Tibial nerve (tissue), 4 donors: ENCODE measurements at regions not wholly inside any gene's neighbourhood (a gene's known extent, or its start where the extent isn't known, plus 50 kb on each side); places are given as distances from the start of the nearest gene placed in this dataset.
"Not testable (repeated sequence)": the region's sequence is repeated elsewhere in the genome, so short reads cannot be mapped to it uniquely, and the experiment has no call there.

Experiments used
- DNase-seq, 2 donors: peaks; one replicate each; pipeline ENCODE4 v3.0.0-alpha.2; 2019; ENCODE audit warnings: low spot score in 2 of 2
- H3K27ac ChIP-seq, 4 donors: fragments of 200-600 bp; sonication (generic) in 3 of 4; one replicate each; pipeline ENCODE4 v1.5.1; 2017 to 2019; ENCODE audit warnings: mild to moderate bottlenecking in 1 of 4
- H3K27me3 ChIP-seq, 2 donors: fragments of 200-600 bp; sonication (generic) in 1 of 2; one replicate each; pipeline versions ENCODE4 v1.5.1 to v1.6.0; 2017 to 2019
- H3K36me3 ChIP-seq, 3 donors: fragments of 200-600 bp; sonication (generic); one replicate each; pipeline ENCODE4 v1.5.1; 2018 to 2019
- H3K4me1 ChIP-seq, 4 donors: fragments of 200-600 bp; sonication (generic) in 3 of 4; one replicate each; pipeline ENCODE4 v1.5.1; 2017 to 2019
- H3K4me3 ChIP-seq, 4 donors: fragments of 200-600 bp; sonication (generic) in 3 of 4; one replicate each; pipeline ENCODE4 v1.5.1; 2017 to 2019; ENCODE audit warnings: mild to moderate bottlenecking in 1 of 4, moderate library complexity in 1 of 4
- H3K9me3 ChIP-seq, 4 donors: fragments of 200-600 bp; sonication (generic) in 3 of 4; one replicate each; pipeline ENCODE4 v1.5.1; 2017 to 2019
- EP300 ChIP-seq, 2 donors: sonication (generic); formaldehyde crosslinking; IDR thresholded peaks; one replicate each; pipeline ENCODE4 v1.6.1; 2017; ENCODE audit warnings: antibody characterized with exemption in 2 of 2, mild to moderate bottlenecking in 1 of 2
- POLR2A ChIP-seq, 2 donors: fragments of 450-650 bp; IDR thresholded peaks; one replicate each; pipeline ENCODE4 v1.6.1; 2017; ENCODE audit warnings: antibody characterized with exemption in 2 of 2, mild to moderate bottlenecking in 2 of 2, moderate library complexity in 2 of 2
- WGBS, 2 donors: methylation state at CpG; one replicate each; pipeline ENCODE4 v1.1.5; 2018; 5-methylcytosine and 5-hydroxymethylcytosine counted together
- TF ChIP-seq, protein P1 (sequence below), 5 experiments: fragments of 200-600 bp in 3 of 5; fragments of 450-650 bp in 2 of 5; sonication (generic) in 3 of 5; IDR thresholded peaks; one replicate each; pipeline ENCODE4 v1.5.1; 2016 to 2019; ENCODE audit warnings: antibody characterized with exemption in 5 of 5, mild to moderate bottlenecking in 3 of 5, moderate library complexity in 2 of 5

GRCh38 chr5:90047113-90047512, 362.4 kb downstream of the CETN3 start:
- H3K4me3 ChIP-seq, result no peak overlapping the region
- H3K9me3 ChIP-seq, result peaks cover 0 to 12% (median 0%) of the 10 kb centered on the region in 4 donors
- no peaks in the 10 kb centered on the region for H3K27me3 ChIP-seq
- H3K27ac ChIP-seq, result no peak overlapping the region
- H3K36me3 ChIP-seq, result no peaks in the 10 kb centered on the region
- 57 to 76% methylated on average over 5 of the region's 5 CpGs for WGBS, 2 donors
- TF ChIP-seq, protein P1, sequence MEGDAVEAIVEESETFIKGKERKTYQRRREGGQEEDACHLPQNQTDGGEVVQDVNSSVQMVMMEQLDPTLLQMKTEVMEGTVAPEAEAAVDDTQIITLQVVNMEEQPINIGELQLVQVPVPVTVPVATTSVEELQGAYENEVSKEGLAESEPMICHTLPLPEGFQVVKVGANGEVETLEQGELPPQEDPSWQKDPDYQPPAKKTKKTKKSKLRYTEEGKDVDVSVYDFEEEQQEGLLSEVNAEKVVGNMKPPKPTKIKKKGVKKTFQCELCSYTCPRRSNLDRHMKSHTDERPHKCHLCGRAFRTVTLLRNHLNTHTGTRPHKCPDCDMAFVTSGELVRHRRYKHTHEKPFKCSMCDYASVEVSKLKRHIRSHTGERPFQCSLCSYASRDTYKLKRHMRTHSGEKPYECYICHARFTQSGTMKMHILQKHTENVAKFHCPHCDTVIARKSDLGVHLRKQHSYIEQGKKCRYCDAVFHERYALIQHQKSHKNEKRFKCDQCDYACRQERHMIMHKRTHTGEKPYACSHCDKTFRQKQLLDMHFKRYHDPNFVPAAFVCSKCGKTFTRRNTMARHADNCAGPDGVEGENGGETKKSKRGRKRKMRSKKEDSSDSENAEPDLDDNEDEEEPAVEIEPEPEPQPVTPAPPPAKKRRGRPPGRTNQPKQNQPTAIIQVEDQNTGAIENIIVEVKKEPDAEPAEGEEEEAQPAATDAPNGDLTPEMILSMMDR (IDR thresholded peaks at IDR 0.05), result no peak
- TF ChIP-seq EP300 (IDR thresholded peaks at IDR 0.05) (no peak), POLR2A (IDR thresholded peaks at IDR 0.05) (no peak)
- no peaks in the 10 kb centered on the region for H3K4me1 ChIP-seq
- DNase-seq, result no peak

- not testable (repeated sequence) for H3K4me3 ChIP-seq, H3K4me1 ChIP-seq, H3K27me3 ChIP-seq, DNase-seq, H3K36me3 ChIP-seq, H3K27ac ChIP-seq
- peaks cover 0 to 18% (median 2%) of the 10 kb centered on the region in 4 donors for H3K9me3 ChIP-seq
- 89 to 96% methylated on average over 4 of the region's 4 CpGs for WGBS, 2 donors
Observed at GRCh38 chr5:90040082-90040481, 369.5 kb downstream of the CETN3 start.

GRCh38 chr5:90037646-90038045, 371.9 kb downstream of the CETN3 start:
- H3K4me3 ChIP-seq, result no peak overlapping the region
- no peaks in the 10 kb centered on the region for H3K27me3 ChIP-seq
- TF ChIP-seq, protein P1 (IDR thresholded peaks at IDR 0.05), result no peak
- TF ChIP-seq EP300 (IDR thresholded peaks at IDR 0.05), result no peak
- 86 to 90% methylated on average over 4 of the region's 4 CpGs for WGBS, 2 donors
- H3K4me1 ChIP-seq, result no peaks in the 10 kb centered on the region
- H3K36me3 ChIP-seq, result no peaks in the 10 kb centered on the region
- H3K9me3 ChIP-seq, result peaks cover 0 to 25% (median 2%) of the 10 kb centered on the region in 4 donors
- H3K27ac ChIP-seq, result no peak overlapping the region
- DNase-seq, result no peak

DNA sequence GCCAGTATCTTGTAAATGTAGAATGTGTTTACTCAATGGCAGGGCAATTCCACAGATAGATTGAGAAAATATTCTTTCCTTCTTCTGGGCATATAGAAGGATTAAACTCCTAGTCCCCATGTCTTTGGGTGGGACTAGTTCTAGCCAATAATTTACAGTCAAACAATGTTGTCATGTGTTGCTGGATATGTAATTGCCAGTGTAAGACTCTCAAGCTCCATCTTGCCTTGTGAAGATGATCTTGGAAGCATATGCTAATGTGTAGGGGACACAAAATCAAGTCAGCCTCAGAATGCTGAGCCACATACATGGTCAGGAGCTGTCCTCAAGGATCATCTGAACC, 386.9 kb downstream of the CETN3 start:
- H3K9me3 ChIP-seq, result peaks cover 0 to 3% (median 0%) of the 10 kb centered on the region in 4 donors
- no peak for DNase-seq
- peaks cover 0 to 14% (median 0%) of the 10 kb centered on the region in 4 donors for H3K4me1 ChIP-seq
- no peaks in the 10 kb centered on the region for H3K27me3 ChIP-seq
- H3K4me3 ChIP-seq, result no peak overlapping the region
- H3K36me3 ChIP-seq, result no peaks in the 10 kb centered on the region
- H3K27ac ChIP-seq, result no peak overlapping the region
- no peak for TF ChIP-seq POLR2A (IDR thresholded peaks at IDR 0.05)
- TF ChIP-seq, protein P1 (IDR thresholded peaks at IDR 0.05), result no peak

DNA sequence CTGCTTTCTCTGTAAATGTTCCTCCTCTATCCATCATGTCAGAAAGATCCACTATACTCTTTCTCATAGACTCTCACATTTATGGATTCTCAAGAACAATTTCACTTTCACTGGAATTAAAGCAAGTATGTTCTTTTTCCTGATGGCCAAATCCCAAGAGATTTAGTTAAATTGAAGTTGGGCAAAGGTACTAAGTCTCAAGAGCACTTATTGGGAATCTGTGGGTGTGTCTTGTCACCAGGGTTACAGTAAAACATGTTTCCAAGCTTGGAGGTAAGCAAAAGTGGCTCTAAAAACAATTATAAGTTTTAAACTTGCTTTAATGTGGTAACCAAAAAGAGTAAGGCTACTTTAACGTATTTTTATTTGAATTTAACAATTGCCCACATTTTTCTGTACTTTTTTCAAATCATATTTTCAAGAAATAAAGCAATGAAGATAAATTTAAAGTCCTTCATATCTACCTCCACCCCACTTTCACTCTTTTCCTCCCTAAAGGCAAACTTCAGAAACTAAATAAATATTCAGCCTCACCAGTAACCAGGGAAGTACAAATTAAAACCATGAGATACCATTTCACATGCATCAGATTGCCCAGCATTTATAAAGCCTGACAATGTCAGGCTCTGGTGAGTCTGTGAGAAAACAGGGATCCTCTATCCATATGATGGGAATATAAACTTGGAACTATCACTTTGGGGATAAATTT, 387.4 kb downstream of the CETN3 start:
- H3K4me3 ChIP-seq, result no peak overlapping the region
- no peaks in the 10 kb centered on the region for H3K9me3 ChIP-seq
- no peak for DNase-seq
- H3K36me3 ChIP-seq, result no peaks in the 10 kb centered on the region
- no peak for TF ChIP-seq EP300 (IDR thresholded peaks at IDR 0.05)
- no peak for TF ChIP-seq POLR2A (IDR thresholded peaks at IDR 0.05)
- TF ChIP-seq, protein P1 (IDR thresholded peaks at IDR 0.05), result no peak
- 80 to 88% methylated on average over 1 of the region's 1 CpG for WGBS, 2 donors
- H3K4me1 ChIP-seq, result peaks cover 0 to 14% (median 0%) of the 10 kb centered on the region in 4 donors
- H3K27me3 ChIP-seq, result no peaks in the 10 kb centered on the region
- no peak overlapping the region for H3K27ac ChIP-seq
